ENCODE measurements at regions not wholly inside any gene's neighbourhood (a gene's known extent, or its start where the extent isn't known, plus 50 kb on each side); places are given as distances from the start of the nearest gene placed in this dataset.

DNA sequence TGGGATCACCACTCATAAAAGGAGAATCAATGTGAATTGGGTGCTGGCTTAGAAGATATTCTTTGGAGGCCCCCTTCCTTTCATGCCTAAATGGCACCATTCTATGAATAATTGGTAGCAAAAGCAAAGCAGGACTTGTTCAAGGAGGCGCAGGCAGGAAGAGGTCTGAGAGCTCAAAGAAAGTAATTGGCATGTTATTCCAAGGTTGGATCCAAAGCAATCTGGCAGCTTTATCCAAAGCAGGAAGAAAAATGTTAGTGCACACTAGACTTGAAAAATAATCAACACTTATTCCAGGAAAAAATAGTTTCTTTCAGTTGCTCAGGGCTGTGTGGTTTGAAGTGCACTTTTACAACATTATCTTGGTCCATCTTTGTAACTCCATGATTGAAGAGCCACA is 326.4 kb downstream of the NUAK1 start:
- Histone ChIP-seq H3K4me2 (ENCODE audit: low read length) (no peak overlapping the region), H3K27me3 (ENCODE audit: insufficient read depth, low read length) (no peaks in the 10 kb centered on the region), H3K9ac (ENCODE audit: low read length) (no peak overlapping the region), H3K4me3 (ENCODE audit: low read depth, low read length, poor library complexity, severe bottlenecking) (no peak overlapping the region), H4K20me1 (ENCODE audit: insufficient read depth, low read length) (no peaks in the 10 kb centered on the region), H2AFZ (ENCODE audit: low read length) (no peak overlapping the region), H3K4me1 (ENCODE audit: insufficient read depth, low read length, severe bottlenecking) (no peaks in the 10 kb centered on the region), H3K9me3 (ENCODE audit: low read length) (no peaks in the 10 kb centered on the region), H3K79me2 (ENCODE audit: insufficient read depth, low read length) (no peaks in the 10 kb centered on the region), H3K36me3 (ENCODE audit: insufficient read depth, low read length) (no peaks in the 10 kb centered on the region), H3K27ac (ENCODE audit: low read depth, low read length, poor library complexity, severe bottlenecking) (no peak overlapping the region), H3K9me2 (ENCODE audit: low read depth, low read length) (no peaks in the 10 kb centered on the region), H3F3A (ENCODE audit: insufficient read depth, low read length) (no peaks in the 10 kb centered on the region)
- no peak for TF ChIP-seq EZH2 (IDR thresholded peaks at IDR 0.05; ENCODE audit: borderline replicate concordance, low read length)
- TF ChIP-seq, protein P1, sequence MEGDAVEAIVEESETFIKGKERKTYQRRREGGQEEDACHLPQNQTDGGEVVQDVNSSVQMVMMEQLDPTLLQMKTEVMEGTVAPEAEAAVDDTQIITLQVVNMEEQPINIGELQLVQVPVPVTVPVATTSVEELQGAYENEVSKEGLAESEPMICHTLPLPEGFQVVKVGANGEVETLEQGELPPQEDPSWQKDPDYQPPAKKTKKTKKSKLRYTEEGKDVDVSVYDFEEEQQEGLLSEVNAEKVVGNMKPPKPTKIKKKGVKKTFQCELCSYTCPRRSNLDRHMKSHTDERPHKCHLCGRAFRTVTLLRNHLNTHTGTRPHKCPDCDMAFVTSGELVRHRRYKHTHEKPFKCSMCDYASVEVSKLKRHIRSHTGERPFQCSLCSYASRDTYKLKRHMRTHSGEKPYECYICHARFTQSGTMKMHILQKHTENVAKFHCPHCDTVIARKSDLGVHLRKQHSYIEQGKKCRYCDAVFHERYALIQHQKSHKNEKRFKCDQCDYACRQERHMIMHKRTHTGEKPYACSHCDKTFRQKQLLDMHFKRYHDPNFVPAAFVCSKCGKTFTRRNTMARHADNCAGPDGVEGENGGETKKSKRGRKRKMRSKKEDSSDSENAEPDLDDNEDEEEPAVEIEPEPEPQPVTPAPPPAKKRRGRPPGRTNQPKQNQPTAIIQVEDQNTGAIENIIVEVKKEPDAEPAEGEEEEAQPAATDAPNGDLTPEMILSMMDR (IDR thresholded peaks at IDR 0.05; ENCODE audit: low read length) = no peak

DNA sequence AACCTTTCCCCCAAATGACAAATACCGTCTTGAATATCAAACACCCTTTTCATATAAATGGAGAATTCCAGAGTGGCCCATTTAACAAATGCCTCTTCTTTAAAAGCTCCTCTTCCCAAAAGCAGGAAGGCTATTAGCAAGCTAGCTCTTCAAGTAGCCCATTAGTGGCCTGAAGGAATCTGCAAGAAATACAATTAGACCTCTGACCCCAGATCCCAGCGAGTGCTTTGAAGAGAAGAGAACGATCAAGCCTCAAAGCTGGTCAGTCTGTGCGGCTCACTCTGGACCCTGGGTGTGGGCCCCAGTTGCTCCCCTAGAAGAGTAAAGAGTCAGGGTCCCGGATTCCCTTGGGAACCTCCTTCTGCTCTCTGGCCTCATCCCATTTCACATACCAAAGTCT is 325.6 kb downstream of the NUAK1 start:
- Histone ChIP-seq H3K9me2 (ENCODE audit: low read depth, low read length) (no peaks in the 10 kb centered on the region), H4K20me1 (ENCODE audit: insufficient read depth, low read length) (no peaks in the 10 kb centered on the region), H3K9ac (ENCODE audit: low read length) (no peak overlapping the region), H2AFZ (ENCODE audit: low read length) (no peak overlapping the region), H3F3A (ENCODE audit: insufficient read depth, low read length) (no peaks in the 10 kb centered on the region), H3K4me1 (ENCODE audit: insufficient read depth, low read length, severe bottlenecking) (no peaks in the 10 kb centered on the region), H3K36me3 (ENCODE audit: insufficient read depth, low read length) (no peaks in the 10 kb centered on the region), H3K4me3 (ENCODE audit: low read depth, low read length, poor library complexity, severe bottlenecking) (no peak overlapping the region), H3K27ac (ENCODE audit: low read depth, low read length, poor library complexity, severe bottlenecking) (no peak overlapping the region), H3K9me3 (ENCODE audit: low read length) (no peaks in the 10 kb centered on the region), H3K27me3 (ENCODE audit: insufficient read depth, low read length) (no peaks in the 10 kb centered on the region), H3K4me2 (ENCODE audit: low read length) (no peak overlapping the region), H3K79me2 (ENCODE audit: insufficient read depth, low read length) (no peaks in the 10 kb centered on the region)
- TF ChIP-seq, protein P1 (IDR thresholded peaks at IDR 0.05; ENCODE audit: low read length) = no peak
- TF ChIP-seq EZH2 (IDR thresholded peaks at IDR 0.05; ENCODE audit: borderline replicate concordance, low read length) = no peak

DNA sequence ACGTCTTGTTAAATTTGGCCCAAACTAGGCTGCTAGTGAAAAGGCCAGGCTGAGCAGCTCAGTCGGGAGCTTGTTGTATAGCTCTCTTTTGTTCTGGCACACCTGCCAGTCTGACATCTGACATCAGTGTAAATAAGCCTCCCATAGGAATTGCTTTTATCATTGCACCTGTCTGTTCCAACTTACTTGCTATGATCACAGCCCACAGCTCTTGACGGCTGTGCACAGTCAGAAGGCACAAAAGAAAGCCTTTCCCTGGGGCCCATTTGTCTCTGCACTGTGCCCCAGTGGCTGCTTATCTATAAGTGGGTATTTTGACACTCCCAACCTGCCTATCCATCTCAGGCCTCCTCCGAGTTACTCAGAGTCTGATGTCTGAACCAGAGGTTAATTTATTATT is 324.5 kb downstream of the NUAK1 start:
- H3K9me2 ChIP-seq (ENCODE audit: low read depth, low read length) = no peaks in the 10 kb centered on the region
- H3K9me3 ChIP-seq (ENCODE audit: low read length) = no peaks in the 10 kb centered on the region
- H3K79me2 ChIP-seq (ENCODE audit: insufficient read depth, low read length) = no peaks in the 10 kb centered on the region
- H3K36me3 ChIP-seq (ENCODE audit: insufficient read depth, low read length) = no peaks in the 10 kb centered on the region
- no peaks in the 10 kb centered on the region for H4K20me1 ChIP-seq (ENCODE audit: insufficient read depth, low read length)
- no peak overlapping the region for H3K27ac ChIP-seq (ENCODE audit: low read depth, low read length, poor library complexity, severe bottlenecking)
- no peak for TF ChIP-seq EZH2 (IDR thresholded peaks at IDR 0.05; ENCODE audit: borderline replicate concordance, low read length)
- TF ChIP-seq, protein P1 (IDR thresholded peaks at IDR 0.05; ENCODE audit: low read length) = no peak
- H3F3A ChIP-seq (ENCODE audit: insufficient read depth, low read length) = no peaks in the 10 kb centered on the region
- no peaks in the 10 kb centered on the region for H3K27me3 ChIP-seq (ENCODE audit: insufficient read depth, low read length)
- no peak overlapping the region for H3K4me3 ChIP-seq (ENCODE audit: low read depth, low read length, poor library complexity, severe bottlenecking)
- H3K9ac ChIP-seq (ENCODE audit: low read length) = no peak overlapping the region
- no peaks in the 10 kb centered on the region for H3K4me1 ChIP-seq (ENCODE audit: insufficient read depth, low read length, severe bottlenecking)
- H3K4me2 ChIP-seq (ENCODE audit: low read length) = no peak overlapping the region
- no peak overlapping the region for H2AFZ ChIP-seq (ENCODE audit: low read length)

Measured in OCI-LY1 (cell line).